ENCODE measurements at regions not wholly inside any gene's neighbourhood (a gene's known extent, or its start where the extent isn't known, plus 50 kb on each side); places are given as distances from the start of the nearest gene placed in this dataset.

- H3K36me3 ChIP-seq (ENCODE audit: control insufficient read depth, insufficient read depth, low read length) = no peaks in the 10 kb centered on the region
- H3K27me3 ChIP-seq (ENCODE audit: control insufficient read depth, insufficient read depth, low read length) = no peaks in the 10 kb centered on the region
- H3K9me3 ChIP-seq (ENCODE audit: control insufficient read depth, insufficient read depth, low read depth, low read length) = no peaks in the 10 kb centered on the region
- H3K4me3 ChIP-seq (ENCODE audit: low read depth in 2 of 2, low read length in 2 of 2) = no peak overlapping the region
- no peak for TF ChIP-seq SIN3A (IDR thresholded peaks at IDR 0.05; ENCODE audit: borderline replicate concordance, insufficient read depth, low read depth, low read length)
- TF ChIP-seq CTCF (IDR thresholded peaks at IDR 0.05) = no peak
- no peak for TF ChIP-seq TCF7L2 (IDR thresholded peaks at IDR 0.05; ENCODE audit: low read depth, low read length)
- no peak for TF ChIP-seq POLR2AphosphoS5 (IDR thresholded peaks at IDR 0.05; ENCODE audit: low read depth, low read length)
- TF ChIP-seq REST (IDR thresholded peaks at IDR 0.05; ENCODE audit: insufficient read depth in 1 of 2, low read depth in 2 of 2, low read length in 1 of 2) = no peak
- ATAC-seq (no peak), DNase-seq (ENCODE audit: low read depth, low spot score) (no peak)
- ChIA-PET CTCF (no interaction called here), POLR2A (no interaction called here)
- H3K27ac ChIP-seq (ENCODE audit: low read length) = no peak overlapping the region
- in situ Hi-C loops (cut with HindIII; ENCODE audit: low pct_unique_long_range_greater_than_20kb, low sequenced_read_pairs) = no loop called here
- BruUV-seq (replicated peaks) = no TSS peak
- H3K4me1 ChIP-seq (ENCODE audit: control insufficient read depth, insufficient read depth, low read length) = no peaks in the 10 kb centered on the region
- intact Hi-C loops (cut with micrococcal nuclease; ENCODE audit: unreplicated experiment) = no loop called here
Observed at GRCh38 chr16:59146140-59146539, 412.0 kb upstream of the GOT2 start.

- ATAC-seq (no peak), DNase-seq (ENCODE audit: low read depth, low spot score) (no peak)
- no peak for TF ChIP-seq SIN3A (IDR thresholded peaks at IDR 0.05; ENCODE audit: borderline replicate concordance, insufficient read depth, low read depth, low read length)
- no peak for TF ChIP-seq POLR2AphosphoS5 (IDR thresholded peaks at IDR 0.05; ENCODE audit: low read depth, low read length)
- no peak for TF ChIP-seq CTCF (IDR thresholded peaks at IDR 0.05)
- TF ChIP-seq REST (IDR thresholded peaks at IDR 0.05; ENCODE audit: insufficient read depth in 1 of 2, low read depth in 2 of 2, low read length in 1 of 2) = no peak
- no peak for TF ChIP-seq TCF7L2 (IDR thresholded peaks at IDR 0.05; ENCODE audit: low read depth, low read length)
- Histone ChIP-seq H3K36me3 (ENCODE audit: control insufficient read depth, insufficient read depth, low read length) (no peaks in the 10 kb centered on the region), H3K27me3 (ENCODE audit: control insufficient read depth, insufficient read depth, low read length) (no peaks in the 10 kb centered on the region), H3K4me3 (ENCODE audit: low read depth in 2 of 2, low read length in 2 of 2) (no peak overlapping the region), H3K27ac (ENCODE audit: low read length) (no peak overlapping the region), H3K9me3 (ENCODE audit: control insufficient read depth, insufficient read depth, low read depth, low read length) (no peaks in the 10 kb centered on the region), H3K4me1 (ENCODE audit: control insufficient read depth, insufficient read depth, low read length) (no peaks in the 10 kb centered on the region)
- in situ Hi-C loops (cut with HindIII; ENCODE audit: low pct_unique_long_range_greater_than_20kb, low sequenced_read_pairs) (no loop called here), intact Hi-C loops (cut with micrococcal nuclease; ENCODE audit: unreplicated experiment) (no loop called here)
- BruUV-seq (replicated peaks) = no TSS peak
- ChIA-PET CTCF (no interaction called here), POLR2A (no interaction called here)
Observed at GRCh38 chr16:59144841-59145240, 410.7 kb upstream of the GOT2 start.

Data from Panc1 (cell line).